Ammon's horn (tissue), 1 donor: ENCODE measurements at regions not wholly inside any gene's neighbourhood (a gene's known extent, or its start where the extent isn't known, plus 50 kb on each side); places are given as distances from the start of the nearest gene placed in this dataset.
"Not testable (repeated sequence)": the region's sequence is repeated elsewhere in the genome, so short reads cannot be mapped to it uniquely, and the experiment has no call there.

Source experiments
- DNase-seq: peaks from one replicate; pipeline ENCODE4 v3.0.0-alpha.2; 2016; ENCODE audit warnings: low spot score

DNA sequence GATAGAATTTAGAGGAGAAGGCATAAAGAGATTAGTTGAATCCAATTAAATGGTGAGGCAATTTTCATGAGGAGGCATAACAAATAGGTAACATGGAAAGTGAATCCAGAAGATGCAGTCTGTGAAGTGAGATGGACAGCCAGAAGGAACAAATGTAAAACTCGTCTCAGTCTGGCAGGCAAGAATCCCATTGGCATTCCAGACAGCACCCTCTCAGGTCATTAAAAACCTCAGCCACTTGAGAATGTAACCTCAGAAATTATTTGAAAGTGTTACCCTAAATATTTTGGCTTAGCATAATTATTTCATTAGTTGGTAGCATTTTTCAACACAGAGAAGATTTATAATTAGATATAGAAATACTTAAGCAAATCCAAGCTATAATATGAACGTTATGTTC lies 342.3 kb downstream of the LRRC3B start:
- DNase-seq: no peak

DNA sequence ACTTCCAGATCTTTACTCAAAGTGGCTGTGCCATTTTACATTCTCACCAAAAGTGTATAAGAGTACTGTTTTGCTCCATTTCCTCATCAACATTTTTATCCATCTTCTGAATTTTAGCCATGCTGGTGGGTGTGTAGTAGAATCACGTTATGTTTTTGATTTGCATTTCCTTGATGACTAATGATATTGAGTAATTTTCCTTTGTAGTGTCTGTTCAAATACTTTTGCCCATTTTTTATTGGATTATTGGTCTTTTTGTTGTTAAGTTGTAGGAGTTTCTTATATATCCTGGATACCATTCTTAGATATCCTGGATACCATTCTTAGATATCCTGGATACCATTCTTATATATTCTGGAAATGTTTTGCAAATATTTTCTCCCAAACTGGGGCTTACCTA lies 344.9 kb downstream of the LRRC3B start:
- DNase-seq: no peak

DNA sequence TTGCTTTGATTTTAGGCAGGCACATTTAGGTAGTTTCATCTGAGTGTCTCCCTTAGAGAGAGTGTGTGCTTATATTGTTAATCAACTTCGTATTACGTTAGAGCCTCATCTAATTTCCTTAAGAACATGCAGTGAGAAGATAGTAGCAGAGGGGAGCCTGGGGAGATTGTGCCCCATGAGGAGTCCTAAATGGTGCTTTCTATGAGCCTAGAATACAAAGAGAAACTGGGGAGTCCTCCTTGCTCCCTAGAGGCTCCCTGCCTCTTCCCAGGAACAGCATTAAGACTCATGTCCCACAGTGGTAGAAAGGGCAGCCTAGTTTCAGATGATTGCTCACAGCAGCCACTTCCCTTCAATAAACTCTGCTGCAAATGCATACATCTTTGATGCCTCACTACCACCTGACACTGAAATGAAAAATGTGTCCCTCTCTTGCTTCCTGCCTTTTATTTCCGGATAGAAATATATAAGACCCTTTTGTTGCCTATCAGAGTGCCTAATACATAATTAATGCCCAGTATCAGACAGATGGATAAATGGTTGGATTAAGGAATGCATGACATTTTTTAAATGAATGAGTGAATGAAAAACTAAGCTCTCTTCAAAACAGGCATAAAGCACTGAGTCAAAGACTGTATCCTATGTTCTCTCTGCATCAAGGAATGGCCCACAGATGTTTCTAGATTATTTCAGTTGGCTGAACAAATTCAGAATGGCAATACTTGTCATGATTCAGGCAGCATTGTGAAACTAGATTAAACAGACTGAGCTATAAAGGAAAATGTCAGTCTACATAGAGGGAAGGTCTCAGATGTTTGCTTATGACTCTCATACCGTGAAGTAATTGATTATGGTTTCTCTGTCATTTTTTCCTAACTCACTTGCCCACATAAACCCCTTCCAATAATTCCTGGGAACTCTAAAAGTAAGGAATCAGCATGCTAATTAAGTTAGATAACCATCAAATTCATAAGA lies 362.1 kb downstream of the LRRC3B start:
- DNase-seq: no peak

DNA sequence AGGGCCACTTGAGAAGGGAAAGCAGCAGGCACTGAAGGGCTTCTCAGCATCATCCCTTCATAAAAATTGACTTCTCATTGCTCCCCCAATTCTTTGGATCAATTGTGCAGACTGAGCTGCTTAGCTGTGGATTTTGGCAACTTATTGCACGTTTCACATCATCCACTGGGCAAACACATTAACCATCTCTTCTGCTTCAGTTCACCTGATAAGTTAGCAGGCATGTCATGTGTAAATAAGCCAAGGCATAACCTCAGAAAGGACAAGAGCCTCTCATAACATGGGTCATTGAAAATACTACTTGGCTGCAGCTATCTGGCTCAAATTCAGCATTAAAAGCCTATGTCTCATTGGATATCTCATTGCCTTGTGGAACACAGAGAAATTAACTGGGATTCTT lies 366.5 kb downstream of the LRRC3B start:
- DNase-seq: no peak

DNA sequence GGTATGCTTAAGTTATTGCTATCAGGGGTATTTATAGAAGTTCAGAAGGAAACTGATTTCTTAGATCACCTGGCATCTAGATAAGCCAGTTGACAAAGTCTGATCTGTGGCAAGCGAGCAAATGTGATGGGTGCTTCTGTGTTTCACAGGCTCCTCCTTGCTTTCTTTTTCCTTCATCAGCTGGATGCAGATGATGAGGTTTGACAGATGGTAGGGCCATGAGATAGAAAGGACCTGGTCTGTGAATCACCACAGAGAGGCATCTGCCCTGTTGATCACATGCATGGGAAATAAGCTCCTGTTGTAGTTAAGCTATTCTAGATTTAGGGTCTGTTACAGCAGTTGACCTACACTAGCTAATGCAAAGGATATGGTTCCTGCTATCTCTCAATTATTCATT lies 372.0 kb downstream of the NEK10 start:
- no peak for DNase-seq

DNA sequence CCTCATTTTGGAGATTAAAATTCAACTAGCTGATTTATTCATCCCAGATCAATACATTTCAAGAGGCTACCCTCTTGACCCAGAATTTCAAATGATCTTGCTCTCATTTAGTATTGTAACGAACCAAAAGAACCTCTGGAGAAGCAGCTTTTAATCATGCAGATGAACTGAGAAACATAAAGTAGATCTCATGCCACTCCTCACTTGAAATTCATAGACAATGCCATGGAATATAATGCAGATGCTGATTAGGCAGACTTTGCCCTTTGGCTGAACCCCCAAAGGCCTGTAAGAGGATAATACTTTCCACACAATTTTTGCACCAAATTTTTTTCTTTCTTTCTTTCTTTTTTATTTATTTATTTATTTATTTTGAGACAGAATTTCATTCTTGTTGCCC lies 358.3 kb downstream of the NEK10 start:
- no peak for DNase-seq

DNA sequence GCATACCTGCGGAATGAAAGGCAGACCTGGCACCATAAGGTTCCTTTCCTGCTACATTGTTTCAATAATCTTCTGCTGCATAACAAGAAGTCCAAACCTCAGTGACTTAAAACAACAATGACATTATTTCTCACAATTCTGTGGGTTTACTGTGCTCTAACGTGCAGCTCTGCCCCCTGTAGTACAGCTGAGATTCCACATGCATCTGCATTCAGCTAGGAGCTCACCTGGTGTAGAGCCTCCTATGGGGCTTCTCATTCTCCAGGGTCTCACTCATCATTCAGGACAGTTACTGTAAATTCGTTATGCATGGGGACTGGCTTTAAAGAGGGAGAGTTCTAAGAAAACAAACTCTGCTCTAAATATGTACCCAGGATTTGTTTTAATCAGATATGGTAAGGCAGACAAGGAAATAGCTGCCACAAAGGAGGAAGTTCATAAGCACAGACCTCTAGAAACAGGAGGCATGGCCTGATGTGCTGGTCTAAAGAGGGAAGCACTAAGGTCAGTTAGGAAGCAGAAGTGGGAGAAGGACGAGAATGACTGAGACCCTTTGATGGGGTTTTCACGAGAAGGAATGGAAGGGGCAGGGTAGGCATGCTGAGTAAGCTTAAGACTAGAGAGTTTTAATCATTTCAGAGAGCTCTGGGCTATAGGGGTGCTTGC lies 347.0 kb downstream of the NEK10 start:
- peak; percentile 39 for DNase-seq

DNA sequence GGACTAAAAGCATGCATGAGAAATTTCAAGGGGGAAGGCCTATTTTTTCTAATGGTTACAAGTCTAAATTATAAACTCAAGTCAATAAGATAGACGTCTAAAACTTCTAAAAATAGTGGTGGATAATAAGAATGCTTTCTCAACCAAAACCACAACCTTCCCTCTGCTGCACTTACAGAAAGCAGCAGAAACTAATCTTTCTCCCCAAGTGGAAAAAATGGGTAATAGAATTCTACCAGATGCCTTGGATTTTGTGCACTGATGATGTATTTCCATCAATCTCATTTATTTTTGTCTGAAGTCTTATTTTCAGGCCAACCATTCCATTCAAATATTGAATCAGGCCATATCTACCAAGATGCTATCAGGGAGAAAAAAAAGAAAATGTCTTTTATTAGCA lies 344.7 kb downstream of the NEK10 start:
- DNase-seq: no peak

DNA sequence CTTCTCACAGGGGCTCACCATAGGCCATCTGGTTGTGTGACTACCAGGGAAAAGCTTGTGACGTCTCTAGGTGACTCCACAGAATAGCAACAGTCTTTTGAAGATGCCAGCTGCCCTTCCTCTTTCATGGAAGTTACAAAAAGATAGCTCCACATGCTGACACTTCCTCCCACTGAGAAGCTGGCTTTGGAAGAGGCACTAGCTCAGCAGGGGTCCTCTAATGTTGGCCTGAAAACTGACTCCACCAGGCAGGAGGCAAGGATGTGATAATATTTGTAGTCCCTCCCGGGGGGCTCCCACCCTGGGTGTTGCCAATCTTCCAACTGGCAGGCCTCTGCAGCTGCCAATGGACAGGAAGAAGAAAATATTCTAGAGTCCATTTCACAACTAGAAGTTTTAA lies 343.5 kb downstream of the NEK10 start:
- DNase-seq: no peak

DNA sequence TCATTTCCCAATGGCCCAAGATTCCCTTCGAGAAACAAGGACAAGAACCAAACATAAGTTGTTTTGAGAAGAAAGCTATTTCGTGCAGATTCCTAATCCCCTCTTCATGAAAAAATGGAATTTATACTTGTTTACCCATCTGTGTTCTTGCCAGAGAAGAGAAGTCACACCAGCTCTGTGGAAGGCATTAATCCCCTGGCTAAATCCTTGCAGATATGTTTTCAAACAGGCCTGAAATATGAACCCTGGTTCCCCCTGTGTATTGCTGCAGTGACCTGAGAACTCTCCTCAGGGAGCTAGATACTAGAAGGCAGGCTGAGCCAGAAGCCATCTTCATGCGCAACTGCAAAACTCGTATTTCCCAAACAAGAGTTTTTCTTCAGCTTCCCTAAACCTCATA lies 337.7 kb downstream of the NEK10 start:
- no peak for DNase-seq

DNA sequence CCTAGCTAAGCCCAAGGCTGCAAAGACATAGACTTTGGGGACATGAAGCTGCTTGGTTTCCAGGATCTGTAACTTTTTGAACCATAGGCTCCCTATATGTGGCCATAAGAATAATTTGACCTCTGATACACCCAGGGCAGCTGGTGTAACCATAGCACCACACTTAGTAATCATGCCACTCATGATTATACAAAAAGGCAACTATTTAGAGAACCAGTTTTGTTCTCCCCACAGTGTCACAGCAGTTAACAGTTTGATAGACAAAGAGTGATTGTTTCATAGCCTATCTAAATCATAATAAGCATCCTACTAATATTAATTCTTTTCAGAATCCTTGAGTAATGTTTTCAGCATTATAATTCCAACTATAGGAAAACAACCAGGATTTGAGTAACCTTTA lies 334.9 kb downstream of the NEK10 start:
- no peak for DNase-seq

DNA sequence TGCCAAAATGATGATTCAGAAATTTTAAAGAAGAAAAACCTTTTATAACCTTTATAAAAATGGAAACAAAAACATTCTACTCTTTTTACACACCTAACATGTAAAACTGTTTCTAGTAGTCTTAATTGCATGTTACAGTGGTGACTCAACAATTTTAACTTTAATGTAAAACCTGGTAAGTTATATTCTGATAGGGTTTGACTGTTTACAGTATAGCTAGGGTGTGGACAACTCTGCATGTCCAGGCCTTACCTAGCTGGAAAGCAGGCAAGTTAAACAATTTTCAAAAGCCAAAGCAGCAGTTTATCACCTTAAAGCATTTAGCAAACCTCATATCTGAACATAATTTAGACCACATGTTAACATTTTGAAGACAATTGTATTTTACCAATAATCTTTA lies 328.5 kb downstream of the NEK10 start:
- DNase-seq: no peak

DNA sequence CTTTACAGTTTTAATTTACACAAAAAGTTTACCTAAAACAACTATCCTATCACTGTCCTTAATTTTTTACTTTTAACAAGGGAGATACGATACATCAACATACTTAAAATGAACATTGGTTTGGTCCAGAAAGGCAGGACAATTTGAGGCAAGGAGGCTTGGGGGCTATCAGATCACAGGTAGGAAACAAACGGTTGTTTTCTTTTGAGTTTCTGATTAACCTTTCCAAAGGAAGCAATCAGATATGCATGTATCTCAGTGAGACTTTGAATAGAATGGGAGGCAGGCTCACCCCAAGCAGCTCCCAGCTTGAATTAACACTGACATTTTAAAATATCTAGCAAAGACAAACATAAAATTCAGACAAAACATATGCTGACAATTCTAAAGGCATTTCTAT lies 326.6 kb downstream of the NEK10 start:
- DNase-seq: not testable (repeated sequence)

DNA sequence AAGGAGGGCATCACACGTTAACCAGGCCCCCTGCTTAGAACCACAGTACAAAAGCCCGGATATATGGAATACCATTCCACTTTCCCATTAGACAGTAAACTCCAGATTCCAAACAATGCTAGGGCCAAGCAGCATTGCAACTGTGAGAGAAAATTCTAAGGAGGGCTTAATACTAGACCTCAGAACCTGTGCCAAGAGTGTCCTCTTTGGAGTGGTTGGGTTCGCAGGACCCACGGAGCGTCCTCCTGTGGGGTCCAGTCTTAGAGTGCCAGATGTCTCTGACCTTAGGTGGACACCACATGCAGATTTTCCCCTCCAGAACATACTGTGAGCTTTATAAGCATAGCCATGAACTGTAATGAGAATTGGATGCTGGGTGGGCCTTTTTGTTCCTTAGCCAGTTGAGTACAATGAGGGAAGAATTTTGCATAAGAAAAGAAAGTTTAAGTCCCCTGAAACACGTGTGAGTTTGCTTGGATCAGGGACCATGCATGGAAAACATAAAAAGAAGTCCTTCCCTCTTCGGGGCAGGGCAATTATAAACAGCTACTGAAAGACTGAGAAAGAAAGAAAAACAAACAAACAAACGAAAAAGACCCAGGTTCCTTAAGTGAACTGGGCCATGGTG lies 325.7 kb downstream of the NEK10 start:
- no peak for DNase-seq

DNA sequence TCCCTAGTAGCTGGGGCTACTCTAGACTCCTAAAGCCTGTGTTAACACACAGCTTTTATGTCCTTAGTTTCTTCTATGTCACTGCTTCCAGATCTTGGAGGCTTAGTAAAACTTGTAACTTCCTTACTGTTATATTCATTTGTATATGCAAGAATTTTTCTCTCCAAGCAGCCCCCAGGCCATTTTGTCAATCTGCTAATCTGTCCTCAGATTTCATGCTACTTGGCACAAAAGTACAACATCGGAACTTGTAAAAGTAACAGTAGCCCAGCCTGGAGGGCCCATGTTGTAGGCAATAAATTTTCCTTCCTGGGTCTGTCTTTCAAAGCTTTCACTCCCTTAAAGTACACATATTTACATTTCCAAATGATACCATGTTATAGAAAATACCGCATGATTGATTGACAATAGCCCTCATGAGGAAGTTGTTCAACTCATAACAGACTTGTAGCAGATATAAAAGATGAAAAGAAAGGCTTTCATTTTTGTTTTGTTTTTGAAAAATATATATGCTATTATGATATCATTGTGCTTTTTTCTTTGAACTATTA lies 324.2 kb downstream of the NEK10 start:
- DNase-seq: no peak

DNA sequence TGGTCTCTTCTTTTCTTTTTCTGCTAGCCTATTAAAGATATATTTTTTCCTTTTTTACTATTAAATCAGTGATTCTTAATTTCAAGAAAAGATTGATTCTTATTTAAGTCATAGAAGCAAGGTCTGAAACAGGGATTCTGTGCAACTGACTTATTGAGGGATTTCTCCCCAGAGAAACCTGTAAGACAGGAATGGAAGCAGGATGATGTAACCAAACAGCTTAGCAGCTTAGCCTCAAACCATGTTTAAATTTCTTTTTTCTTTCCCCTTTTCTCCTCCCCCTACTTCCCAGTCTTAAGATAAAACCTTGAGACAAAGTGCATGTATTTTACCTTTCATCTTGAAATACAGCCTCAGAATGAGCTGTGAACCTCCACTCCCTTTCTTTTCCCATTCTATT lies 322.8 kb downstream of the NEK10 start:
- no peak for DNase-seq

DNA sequence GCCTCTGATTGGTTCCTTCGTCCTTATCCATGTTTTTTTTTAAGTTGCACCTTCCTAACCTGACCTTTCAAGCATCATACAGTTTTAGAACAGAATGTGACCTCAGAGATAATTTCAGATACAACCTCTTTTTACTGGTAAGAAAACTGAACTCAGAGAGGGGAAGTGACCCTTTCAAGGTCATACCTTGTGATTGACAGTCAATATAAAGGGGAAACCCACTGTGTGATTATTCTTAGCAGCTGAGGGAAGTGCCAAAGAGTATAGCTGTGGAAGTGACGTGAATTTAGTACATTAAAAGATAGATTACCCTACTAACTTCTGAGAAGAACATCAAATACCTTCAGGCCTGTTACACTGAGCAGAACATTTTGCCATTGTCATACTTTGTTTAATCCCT lies 319.4 kb downstream of the NEK10 start:
- no peak for DNase-seq

DNA sequence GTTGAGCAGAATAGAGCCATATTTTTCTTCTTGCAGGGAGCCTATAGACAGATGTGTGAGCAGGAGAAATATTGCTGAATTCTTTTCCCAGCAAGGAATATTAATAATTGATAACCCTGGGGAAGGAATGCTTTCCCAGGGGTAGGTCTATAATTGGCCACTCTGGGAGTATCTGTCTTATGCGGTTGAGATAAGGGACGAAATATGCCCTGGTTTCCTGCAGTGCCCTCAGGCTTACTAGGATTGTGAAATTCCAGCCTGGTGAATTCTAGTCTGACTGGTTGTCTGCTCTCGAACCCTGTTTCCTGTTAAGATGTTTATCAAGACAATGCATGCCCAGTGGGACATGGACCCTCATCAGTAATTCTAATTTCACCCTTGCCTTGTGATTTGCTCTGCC lies 317.7 kb downstream of the NEK10 start:
- DNase-seq: not testable (repeated sequence)

DNA sequence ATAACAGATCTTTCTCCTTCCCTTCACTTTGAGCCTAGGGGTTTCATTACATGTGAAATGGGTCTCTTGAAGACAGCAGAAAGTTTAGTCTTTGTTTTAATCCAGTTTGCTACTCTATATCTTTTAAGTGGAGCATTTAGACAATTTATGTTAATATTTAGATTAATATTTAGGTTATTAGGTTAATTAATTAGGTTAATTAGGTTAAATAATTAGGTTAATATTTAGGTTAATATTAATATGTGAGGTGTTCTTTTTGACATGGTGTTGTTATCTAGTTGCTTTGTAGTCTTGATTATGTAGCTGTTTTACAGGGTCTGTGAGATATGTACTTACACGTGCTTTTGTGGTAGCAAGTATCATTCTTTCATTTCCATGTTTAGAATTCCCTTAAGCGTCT lies 312.9 kb downstream of the NEK10 start:
- DNase-seq: no peak

DNA sequence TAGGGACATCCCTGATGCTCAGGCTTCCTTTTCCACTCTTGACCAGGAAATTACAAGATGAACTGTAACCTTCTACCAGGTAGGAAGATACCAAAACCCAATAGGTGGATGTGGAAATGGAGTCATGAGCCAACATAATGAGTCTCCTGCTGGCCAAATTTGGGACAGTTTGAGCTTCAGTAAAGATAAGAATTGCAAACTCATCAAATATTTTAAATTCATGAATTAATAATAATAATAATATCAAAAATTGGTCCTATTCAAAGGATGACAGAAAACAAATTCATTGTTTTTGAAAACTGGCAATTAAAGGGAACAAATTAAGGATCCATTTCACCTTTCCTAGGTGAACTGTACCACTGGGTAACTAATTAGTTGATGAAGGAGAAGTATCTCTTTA lies 309.7 kb downstream of the NEK10 start:
- DNase-seq: no peak
